Mucosa of descending colon (tissue), 3 donors: ENCODE measurements at regions not wholly inside any gene's neighbourhood (a gene's known extent, or its start where the extent isn't known, plus 50 kb on each side); places are given as distances from the start of the nearest gene placed in this dataset.
A peak's percentile ranks its signal among the peaks of the same experiment; 100 is the strongest.
"Not testable (repeated sequence)": the region's sequence is repeated elsewhere in the genome, so short reads cannot be mapped to it uniquely, and the experiment has no call there.

Experiments
- ATAC-seq: fragments of 200-7000 bp; cut with Tn5 transposase; one replicate; pipeline ENCODE4 v1.9.1; 2020; ENCODE audit warnings: mild to moderate bottlenecking, moderate library complexity
- DNase-seq, 3 donors: peaks; one replicate each; pipeline ENCODE4 v3.0.0-alpha.2; 2020
- H3K36me3 ChIP-seq: fragments of 200-600 bp; one replicate; pipeline ENCODE4 v1.8.0; 2021; ENCODE audit warnings: low read depth, mild to moderate bottlenecking
- H3K4me1 ChIP-seq: fragments of 200-600 bp; one replicate; pipeline ENCODE4 v1.8.0; 2021; ENCODE audit warnings: low read depth, mild to moderate bottlenecking
- H3K4me3 ChIP-seq: fragments of 200-600 bp; one replicate; pipeline ENCODE4 v1.8.0; 2021; ENCODE audit warnings: mild to moderate bottlenecking
- H3K9me3 ChIP-seq: fragments of 200-600 bp; one replicate; pipeline ENCODE4 v1.8.0; 2021; ENCODE audit warnings: mild to moderate bottlenecking
- intact Hi-C, 2 donors: fragments of 100-400 bp; cut with DNase I in 1 of 2; cut with micrococcal nuclease in 1 of 2; formaldehyde crosslinking; loops; one replicate each; pipeline versions ENCODE4 v1.11.0 to v1.11.1; 2022; cut with DNase I, micrococcal nuclease
- donor health status: DM: no; HTN: no; CAD: no; lungs with moderate emphysema.
- donor health status: DM: no; HTN: no; CAD: no.
- donor health status: DM: no; HTN: yes; CAD: no.

DNA sequence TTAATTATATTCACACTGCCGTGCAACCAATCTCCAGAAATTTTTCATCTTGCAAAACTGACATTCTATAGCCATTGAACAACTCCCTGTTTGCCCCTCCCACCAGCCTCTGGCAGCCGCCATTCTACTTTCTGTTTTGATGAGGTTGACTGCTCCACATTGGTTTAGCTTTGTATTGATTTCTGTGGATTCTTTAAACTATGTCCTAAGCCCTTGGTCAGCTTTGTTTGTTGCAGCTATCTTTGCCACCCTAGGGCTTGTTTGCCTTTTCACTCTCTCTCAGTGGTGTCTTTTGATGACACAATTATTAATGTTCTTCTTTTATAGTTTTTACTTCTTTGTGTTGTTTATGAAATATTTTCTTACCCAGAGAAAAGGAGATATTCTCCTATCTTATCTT lies 152.8 kb upstream of the PLGLB1 start:
- H3K36me3 ChIP-seq, H3K4me3 ChIP-seq, intact Hi-C loops, H3K9me3 ChIP-seq, DNase-seq, ATAC-seq, H3K4me1 ChIP-seq: not testable (repeated sequence)

GRCh38 chr2:87183373-87183772 lies 161.7 kb upstream of the PLGLB1 start:
- ATAC-seq, H3K4me3 ChIP-seq, DNase-seq, H3K4me1 ChIP-seq, H3K9me3 ChIP-seq, H3K36me3 ChIP-seq, intact Hi-C loops: not testable (repeated sequence)

- intact Hi-C loops, DNase-seq, H3K4me3 ChIP-seq, H3K9me3 ChIP-seq, H3K4me1 ChIP-seq, ATAC-seq, H3K36me3 ChIP-seq: not testable (repeated sequence)
Observed at GRCh38 chr2:87184260-87184659, 162.6 kb upstream of the PLGLB1 start.

DNA sequence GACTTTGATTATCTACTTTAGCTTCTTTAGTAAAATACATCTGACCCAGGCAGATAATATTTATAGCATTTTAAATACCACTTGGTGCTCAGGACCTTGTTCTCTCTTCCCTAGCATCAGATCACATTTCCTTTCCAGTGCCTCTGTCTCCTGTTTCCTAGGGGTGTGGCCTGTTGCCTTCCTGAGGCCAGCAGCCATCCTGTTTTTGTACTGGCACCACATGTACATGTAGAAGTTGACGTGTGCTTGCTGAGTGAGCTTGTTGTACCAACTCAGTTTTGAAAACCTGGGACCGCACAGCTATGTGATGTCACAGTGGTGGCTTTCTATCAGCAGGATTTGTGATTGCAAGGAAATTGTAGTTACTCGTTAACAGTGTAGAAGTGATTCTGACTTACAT lies 167.6 kb upstream of the PLGLB1 start:
- H3K4me3 ChIP-seq, DNase-seq, H3K36me3 ChIP-seq, ATAC-seq, intact Hi-C loops, H3K9me3 ChIP-seq, H3K4me1 ChIP-seq: not testable (repeated sequence)

DNA sequence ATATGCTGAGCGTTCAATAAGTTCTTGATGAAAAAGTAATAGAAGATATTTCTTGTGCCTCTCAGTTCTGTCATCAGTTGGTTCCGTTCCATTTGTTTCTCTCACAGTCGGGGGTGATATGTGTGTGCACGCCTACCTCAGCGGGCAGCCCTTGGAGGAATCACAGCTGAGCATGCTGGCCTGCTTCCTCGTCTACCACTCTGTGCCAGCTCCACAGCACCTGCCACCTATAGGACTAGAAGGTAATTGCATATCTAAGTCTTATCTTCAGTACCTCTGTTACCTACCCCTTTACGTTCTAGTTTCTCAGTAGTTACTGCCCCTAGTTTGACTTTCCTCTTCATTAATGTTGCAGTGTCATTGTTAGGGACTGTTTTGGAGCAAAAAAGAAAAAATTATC lies 171.7 kb upstream of the PLGLB1 start:
- H3K4me3 ChIP-seq, DNase-seq, H3K36me3 ChIP-seq, intact Hi-C loops, H3K9me3 ChIP-seq, H3K4me1 ChIP-seq: not testable (repeated sequence)
- ATAC-seq, result peak; percentile 82

- DNase-seq, ATAC-seq, intact Hi-C loops, H3K4me1 ChIP-seq, H3K9me3 ChIP-seq, H3K4me3 ChIP-seq, H3K36me3 ChIP-seq: not testable (repeated sequence)
Observed at GRCh38 chr2:87194254-87194999, 172.8 kb upstream of the PLGLB1 start.

DNA sequence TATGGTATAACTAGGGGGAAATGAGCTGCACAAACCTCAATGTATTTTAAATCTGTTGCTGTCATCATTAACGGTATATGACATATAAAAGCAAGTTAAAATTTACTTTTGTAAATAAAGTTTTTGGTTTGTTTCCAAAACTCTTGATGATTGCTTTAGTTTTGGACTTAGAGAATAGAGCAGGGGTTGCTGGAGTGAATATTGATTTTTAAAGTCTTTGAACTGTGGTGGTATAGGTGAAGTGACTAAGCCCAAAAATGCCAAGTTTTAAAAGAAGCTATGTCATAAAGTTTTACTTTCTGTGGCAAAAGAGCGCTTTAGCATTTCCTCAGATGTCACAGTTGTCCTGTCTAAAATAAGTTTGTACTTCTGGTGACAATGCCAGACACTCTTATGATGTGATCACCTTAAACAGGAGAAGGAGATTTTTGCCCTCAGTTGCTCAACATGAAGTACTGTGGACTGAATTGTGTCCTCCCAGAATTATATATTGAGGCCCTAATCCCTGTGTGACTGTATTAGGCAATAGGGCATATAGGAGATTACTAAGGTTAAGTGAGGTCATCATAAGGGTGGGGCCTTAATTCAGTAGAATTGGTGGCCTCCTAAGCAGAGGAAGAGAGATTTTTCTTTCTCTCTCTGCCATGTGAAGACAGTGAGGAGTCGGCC lies 175.2 kb upstream of the PLGLB1 start:
- intact Hi-C loops, H3K4me3 ChIP-seq, DNase-seq, ATAC-seq, H3K36me3 ChIP-seq, H3K9me3 ChIP-seq, H3K4me1 ChIP-seq: not testable (repeated sequence)

- DNase-seq, H3K4me3 ChIP-seq, H3K36me3 ChIP-seq, ATAC-seq, intact Hi-C loops, H3K4me1 ChIP-seq, H3K9me3 ChIP-seq: not testable (repeated sequence)
Observed at GRCh38 chr2:87198422-87198821, 176.8 kb upstream of the PLGLB1 start.

DNA sequence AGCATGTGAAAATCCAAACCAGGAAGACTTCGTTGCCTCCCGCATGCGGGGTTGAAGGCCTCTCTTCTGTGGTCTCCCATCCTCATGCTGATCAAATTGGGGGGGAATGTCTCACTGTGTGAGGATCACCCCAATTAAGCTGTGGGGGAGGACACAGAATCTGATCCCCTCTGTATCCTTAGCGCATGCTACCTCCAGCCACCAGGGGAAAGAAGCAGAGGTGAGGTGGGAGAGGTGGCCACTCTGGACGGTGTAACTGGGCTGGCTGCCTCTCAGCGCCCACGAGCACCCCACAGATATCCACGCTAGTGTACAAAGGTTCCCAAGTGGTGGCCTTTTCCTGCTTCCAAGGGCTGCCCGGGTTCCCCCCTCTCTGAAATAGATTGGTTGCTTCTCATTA lies 177.6 kb upstream of the PLGLB1 start:
- intact Hi-C loops, ATAC-seq, H3K4me3 ChIP-seq, DNase-seq, H3K4me1 ChIP-seq, H3K36me3 ChIP-seq: not testable (repeated sequence)
- H3K9me3 ChIP-seq, result peaks cover 10% of the 10 kb centered on the region

- H3K4me1 ChIP-seq, DNase-seq, H3K36me3 ChIP-seq, H3K4me3 ChIP-seq, ATAC-seq, intact Hi-C loops: not testable (repeated sequence)
- peaks cover 12% of the 10 kb centered on the region for H3K9me3 ChIP-seq
Observed at GRCh38 chr2:87204569-87205147, 183.0 kb upstream of the PLGLB1 start.

- H3K4me3 ChIP-seq, H3K36me3 ChIP-seq, ATAC-seq, H3K4me1 ChIP-seq, DNase-seq, H3K9me3 ChIP-seq, intact Hi-C loops: not testable (repeated sequence)
Observed at GRCh38 chr2:87212938-87213337, 191.3 kb upstream of the PLGLB1 start.

DNA sequence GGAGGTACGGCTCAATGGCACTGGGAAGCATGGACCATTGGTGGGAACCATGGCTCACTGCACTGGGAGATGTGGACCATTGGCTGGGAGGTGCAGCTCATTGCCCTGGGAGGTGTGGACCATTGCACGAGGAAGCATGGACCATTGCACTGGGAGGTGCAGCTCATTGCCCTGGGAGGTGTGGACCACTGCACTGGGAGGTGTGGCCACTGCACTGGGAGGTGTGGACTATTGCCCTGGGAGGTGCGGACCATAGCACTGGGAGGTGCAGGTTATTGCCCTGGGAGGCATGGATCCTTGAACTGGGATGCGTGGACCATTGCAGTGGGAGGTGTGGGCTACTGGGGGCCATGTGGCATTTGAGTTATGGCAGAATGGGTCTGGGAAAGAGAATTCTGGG lies 195.4 kb upstream of the PLGLB1 start:
- DNase-seq, H3K4me1 ChIP-seq, intact Hi-C loops, H3K36me3 ChIP-seq, H3K9me3 ChIP-seq, H3K4me3 ChIP-seq: not testable (repeated sequence)
- ATAC-seq, result peak; percentile 61

DNA sequence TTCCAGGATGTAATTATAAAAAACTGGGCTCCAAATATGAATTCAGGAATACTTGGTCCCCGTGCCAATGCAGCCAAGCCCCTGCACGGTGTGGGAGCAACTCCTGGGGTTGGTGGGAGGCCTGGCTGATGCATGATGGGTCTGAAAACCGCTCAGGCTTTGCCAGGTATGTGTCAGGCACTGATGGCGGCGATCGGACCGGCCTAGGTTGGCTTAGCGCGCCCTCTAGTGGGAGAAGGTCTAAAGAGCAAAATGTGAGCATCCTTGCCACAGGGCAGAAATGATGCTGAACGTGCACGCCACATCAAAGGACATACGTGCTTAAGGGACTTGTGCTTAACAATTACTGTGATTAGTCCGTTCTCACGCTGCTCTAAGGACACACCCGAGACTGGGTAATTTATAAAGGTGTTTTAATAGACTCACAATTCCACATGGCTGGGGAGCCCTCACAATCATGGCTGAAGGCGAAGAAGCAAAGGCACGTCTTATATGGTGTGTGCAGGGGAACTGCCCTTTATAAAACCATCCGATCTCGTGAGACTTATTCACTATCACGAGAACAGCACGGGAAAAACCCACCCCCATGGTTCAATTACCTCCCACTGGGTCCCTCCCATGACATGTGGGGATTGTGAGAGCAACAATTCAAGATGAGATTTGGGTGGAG lies 196.2 kb upstream of the PLGLB1 start:
- H3K36me3 ChIP-seq, H3K9me3 ChIP-seq, H3K4me3 ChIP-seq, intact Hi-C loops, H3K4me1 ChIP-seq: not testable (repeated sequence)
- DNase-seq, result peak in 1 of 3 donors; percentile 65
- ATAC-seq, result peak; percentile 94

DNA sequence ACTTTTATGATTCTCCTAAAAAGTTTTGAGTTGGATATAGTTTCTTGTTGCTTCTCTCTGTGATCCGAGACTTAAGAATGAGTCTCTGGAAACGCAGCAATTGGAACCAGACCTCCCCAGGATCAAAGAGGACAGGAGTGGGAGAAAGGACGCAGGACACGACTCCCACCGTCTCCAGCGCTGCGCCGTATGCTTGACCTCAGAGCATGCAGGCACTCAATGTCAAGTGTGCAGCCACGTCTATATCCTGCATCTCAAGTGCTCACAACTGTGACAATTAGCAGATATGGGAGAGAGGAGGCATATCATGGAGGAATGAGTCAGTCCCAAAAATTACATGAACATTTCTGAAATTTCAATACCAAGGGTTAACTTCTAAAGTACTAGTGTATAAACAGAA lies 199.0 kb upstream of the PLGLB1 start:
- H3K4me1 ChIP-seq, H3K9me3 ChIP-seq, DNase-seq, intact Hi-C loops, H3K36me3 ChIP-seq, H3K4me3 ChIP-seq, ATAC-seq: not testable (repeated sequence)
